Activated gamma-delta T cell treated with anti-CD3 and anti-CD28 coated beads, Interleukin-2, amount 50 U/mL, for 16 hours (primary cell): ENCODE measurements at regions not wholly inside any gene's neighbourhood (a gene's known extent, or its start where the extent isn't known, plus 50 kb on each side); places are given as distances from the start of the nearest gene placed in this dataset.
"Not testable (repeated sequence)": the region's sequence is repeated elsewhere in the genome, so short reads cannot be mapped to it uniquely, and the experiment has no call there.

ENCODE experiments used
- DNase-seq: peaks from one replicate; pipeline ENCODE4 v3.0.0-alpha.2; 2020; ENCODE audit warnings: low read depth

DNA sequence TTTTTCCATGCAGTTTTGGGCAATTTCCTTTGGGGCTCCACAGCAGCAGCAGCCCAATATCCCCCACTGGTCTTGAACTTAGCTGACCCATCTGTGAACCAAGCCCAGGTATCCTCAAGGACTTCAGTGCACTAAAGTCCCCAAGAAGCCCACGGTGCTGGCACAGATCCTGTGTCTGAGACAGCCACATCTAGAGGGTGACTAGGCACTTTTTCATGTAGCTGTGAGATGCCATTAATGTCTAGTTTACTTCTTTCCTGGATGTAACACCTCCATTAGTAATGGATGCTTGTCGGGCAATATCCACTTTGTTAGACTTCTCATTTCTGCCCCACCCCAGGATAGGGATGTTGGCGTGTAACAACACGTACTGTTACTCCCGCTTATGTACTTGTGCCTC lies 117.9 kb downstream of the GPCPD1 start:
- DNase-seq = no peak

GRCh38 chr20:5491455-5491854 lies 119.4 kb downstream of the GPCPD1 start:
- DNase-seq = no peak

DNA sequence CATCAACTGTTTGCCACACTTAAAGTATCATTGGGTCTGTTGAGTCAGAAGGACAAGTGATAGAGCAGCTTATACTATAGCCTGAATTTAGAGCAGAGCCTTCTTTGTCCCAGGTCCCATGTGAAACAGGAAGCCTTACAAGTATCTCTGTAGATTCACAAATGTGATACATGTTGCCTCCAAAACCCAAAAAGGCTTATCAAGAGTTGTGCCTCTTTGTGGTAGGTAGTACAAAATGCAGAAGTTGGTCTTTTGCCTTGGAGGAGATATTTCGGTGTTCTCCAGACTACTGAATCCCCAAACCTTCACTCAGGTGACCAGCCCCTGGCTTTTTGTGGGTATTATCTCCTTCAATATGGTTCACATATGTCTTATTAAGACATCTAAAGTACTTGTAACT lies 121.2 kb downstream of the GPCPD1 start:
- DNase-seq = no peak

DNA sequence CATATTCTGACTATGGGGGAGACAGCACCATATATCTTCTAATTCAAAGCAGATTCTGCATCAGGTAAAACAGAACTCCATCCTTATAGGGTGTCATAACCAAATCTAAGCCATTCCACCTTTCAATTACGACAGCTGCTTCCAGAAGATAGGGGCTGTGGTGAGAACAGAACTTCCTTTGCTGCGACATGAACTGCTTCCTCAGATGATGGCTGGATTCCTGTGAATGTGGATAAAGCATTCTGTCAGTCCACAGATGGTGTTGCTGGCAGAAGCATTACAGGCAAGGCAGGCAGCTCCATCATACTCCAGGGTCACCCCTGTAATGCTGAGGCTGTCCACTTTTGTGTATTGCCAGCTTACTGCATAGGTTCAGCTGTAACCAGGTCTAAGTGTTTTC lies 122.0 kb downstream of the GPCPD1 start:
- DNase-seq = no peak

GRCh38 chr20:5486377-5487054 lies 124.3 kb downstream of the GPCPD1 start:
- DNase-seq = no peak

DNA sequence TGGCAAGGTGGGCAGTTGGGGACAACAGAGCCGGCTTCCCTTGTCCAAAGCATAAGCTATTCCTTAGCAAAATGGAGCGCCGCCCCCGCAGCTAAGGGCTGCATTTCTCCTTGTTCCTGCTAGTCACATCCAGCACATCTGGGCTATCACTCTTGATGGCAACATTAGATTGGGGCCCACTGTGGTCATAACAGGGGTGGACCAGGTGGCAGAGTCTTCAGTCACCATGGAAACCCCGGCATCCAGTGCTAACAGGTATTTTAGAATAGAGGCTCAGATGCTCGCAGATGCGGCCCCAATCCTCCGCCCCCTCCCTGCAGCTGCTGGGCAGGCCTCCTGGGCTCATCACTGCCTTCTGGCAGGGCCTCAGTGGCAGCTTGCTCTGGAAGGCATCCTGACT lies 125.9 kb downstream of the GPCPD1 start:
- no peak for DNase-seq

DNA sequence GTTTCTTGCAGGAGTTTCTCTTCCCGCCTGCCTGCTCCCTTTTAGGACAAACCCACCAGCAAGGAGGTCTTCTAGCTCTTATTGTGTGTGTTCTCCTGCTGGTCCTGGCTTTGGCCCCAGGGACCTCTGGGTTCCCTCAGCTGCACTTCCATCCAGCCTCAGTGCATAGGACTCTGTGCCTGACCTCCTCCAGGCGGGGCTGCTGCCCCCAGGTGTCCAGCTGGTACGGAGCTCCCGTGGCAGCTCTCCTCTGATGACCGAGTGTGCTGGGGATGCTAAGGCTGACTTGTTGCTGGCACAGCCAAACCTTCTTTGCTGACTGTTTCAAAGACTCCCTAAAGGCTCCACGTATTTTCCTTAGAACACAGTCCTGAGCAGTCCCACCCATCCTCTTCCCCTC lies 126.5 kb downstream of the GPCPD1 start:
- no peak for DNase-seq

GRCh38 chr20:5482791-5483190 lies 128.0 kb downstream of the GPCPD1 start:
- no peak for DNase-seq

GRCh38 chr20:5481872-5482271 lies 128.9 kb downstream of the GPCPD1 start:
- DNase-seq = no peak

DNA sequence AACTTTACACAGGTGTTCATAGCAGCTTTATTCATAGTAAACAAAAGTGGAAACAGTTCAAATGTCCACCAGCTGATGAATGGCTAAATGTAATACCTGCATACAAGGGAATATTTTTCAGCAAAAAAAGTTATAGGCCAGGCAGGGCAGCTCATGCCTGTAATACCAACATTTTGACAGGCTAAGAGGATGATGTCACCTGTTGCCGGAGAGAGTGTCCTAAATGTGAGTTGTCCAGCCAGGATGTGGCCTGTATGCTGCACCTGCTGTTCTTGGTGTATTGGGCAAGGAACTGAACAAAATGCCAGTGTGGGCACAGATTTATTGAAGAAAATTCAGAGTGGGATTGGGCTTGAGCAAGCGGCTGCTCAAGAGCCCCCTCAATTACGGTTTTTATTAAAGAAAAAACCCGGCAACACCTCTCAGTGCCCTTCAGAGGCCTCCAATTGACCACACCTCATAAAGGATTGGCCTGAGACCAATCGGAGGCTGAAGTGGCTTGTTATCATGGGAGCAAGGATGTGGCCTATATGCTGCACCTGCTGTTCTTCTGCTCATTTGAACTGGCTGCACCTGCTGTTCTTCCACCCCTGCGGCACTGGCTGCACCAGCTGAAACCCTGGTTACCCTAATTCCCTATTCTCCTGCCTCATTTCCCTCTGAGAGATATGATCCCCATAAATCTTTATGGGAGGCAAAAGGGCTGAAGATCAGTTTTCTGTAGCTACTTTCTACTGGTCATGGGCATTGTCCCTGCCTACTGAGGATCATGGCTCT lies 129.8 kb downstream of the GPCPD1 start:
- DNase-seq = no peak

DNA sequence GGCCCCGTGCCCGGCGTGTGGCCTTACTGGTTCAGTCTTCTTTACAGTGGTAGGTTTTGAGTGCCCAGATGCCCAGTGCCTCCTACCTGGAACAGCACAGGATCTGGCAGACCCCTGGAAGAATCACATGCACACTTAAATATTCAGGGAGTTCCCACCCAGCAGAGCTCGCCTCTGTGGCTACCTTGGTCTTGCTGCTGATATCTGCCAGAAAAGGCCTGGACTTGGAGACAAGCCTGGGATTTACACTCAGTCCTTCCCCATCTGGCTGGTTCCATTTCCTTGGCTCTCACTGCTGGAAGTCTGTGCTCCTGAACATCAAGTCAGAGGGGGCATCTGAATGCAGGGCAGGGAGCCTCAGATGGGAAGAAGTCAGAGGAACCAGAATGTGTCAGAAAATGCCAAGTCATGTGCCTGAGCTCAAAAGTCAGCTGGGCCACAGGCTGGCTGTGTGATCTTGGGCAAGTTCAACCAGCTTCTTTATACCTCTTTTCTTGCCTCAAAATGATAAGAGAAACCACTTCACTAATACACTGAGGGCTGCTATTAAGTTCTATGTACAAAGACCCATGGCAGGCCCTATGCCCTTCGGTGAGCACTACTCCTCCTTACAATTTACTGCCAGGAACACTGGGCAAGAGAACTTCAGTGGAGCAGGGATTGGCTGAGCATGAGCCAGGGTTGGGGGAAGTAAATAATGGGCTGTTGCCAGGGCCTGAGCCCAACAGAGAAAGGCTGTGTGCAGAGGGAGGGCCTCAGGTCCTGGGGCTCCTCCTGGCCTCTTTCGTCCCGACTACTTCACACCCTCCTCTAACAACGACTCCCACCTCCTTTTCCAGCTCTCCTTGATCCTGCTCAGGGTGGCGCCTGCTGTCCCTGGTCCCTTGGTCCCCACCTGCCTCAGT lies 135.9 kb downstream of the GPCPD1 start:
- no peak for DNase-seq

GRCh38 chr20:5471866-5472265 lies 138.9 kb downstream of the GPCPD1 start:
- not testable (repeated sequence) for DNase-seq

- no peak for DNase-seq
Measured at GRCh38 chr20:5471368-5471767, 139.4 kb downstream of the GPCPD1 start.

DNA sequence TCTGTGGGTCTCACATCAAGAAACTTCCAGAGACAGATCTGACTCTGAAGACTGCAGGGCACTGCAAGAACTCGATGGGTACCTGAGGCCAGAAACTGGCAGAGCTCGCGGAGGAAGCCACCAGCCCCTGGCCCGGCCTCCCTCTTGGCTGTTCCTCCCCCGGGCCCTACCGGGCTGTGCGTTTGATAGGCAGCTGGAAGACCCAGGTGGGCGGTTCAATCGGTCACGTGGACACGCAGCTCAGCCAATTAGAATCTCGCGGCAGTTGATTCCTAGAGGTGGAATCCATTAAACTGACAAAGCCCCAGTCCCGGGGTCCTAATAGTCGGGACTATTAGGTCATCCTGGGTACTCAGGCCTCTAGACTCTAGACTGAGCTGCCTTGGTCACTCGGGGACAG lies 139.9 kb downstream of the GPCPD1 start:
- no peak for DNase-seq

DNA sequence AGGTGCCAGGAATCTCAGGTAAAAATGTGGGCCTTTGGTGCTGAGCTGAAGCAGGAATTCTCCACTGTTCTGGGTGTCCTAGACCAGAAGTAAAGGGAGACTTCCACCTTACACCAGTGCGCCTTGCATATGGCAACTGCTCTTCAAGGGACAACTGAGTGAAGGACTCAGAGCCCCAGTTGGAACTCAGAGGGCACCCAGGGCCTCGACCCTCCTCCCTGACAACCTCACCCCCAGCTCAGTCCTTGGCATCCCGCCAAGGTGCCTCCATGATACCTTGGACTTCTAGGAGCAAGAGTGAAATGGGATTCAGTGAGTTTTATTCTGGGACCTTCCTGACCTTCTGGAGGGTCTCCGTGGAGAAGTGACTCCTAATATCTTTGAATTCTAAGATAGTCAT lies 140.3 kb downstream of the GPCPD1 start:
- no peak for DNase-seq

GRCh38 chr20:5469111-5469510 lies 141.7 kb downstream of the GPCPD1 start:
- no peak for DNase-seq

DNA sequence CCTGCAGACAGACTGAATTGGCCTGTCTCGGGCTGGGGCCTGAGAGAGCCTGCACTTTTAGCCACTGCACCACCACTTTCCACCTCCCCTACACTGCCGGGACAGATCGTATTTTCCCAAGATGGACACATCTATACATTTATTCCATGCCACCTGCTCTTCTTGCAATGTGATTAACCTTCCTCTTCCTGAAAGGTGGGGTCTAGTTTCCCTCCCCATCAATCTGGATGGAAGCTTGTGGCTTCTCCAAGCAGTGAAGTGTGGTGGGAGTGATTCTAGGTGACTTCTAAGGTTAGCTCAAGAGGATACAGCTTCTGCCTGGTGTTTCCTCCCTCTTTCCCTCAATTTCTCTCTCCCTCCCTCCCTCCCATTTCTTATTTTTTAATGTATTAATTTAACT lies 143.7 kb downstream of the GPCPD1 start:
- no peak for DNase-seq

- DNase-seq = no peak
Measured at GRCh38 chr20:5465604-5465927, 145.2 kb downstream of the GPCPD1 start.

GRCh38 chr20:5464901-5465603 lies 145.8 kb downstream of the GPCPD1 start:
- DNase-seq = no peak

DNA sequence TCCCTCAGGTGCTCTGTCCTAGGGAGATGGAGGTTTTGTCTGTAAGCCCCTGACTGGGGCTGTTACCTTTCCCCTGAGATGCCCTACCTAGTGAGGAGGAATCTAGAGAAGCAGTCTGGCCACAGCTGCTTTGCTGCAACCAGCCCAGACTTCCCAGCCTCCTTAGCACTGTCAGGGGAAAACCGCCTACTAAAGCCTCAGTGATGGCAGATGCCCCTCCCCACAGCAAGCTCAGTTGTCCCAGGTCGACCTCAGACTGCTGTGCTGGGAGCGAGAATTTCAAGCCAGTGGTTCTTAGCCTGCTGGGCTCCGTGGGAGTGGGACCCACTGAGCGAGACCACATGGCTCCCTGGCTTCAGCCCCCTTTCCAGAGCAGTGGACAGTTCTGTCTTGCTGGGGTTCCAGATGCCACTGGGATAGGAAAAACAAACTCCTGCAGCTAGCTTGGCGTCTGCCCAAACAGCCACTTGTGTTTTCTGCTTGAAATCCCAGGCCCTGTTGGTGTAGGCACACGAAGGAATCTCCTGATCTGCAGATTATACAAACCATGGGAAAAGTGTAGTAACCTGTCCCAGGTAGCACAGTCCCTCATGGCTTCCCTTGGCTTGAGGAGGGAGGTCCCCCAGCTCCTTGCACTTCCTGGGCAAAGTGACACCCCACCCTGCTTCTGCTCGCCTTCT lies 146.4 kb upstream of the PROKR2 start:
- no peak for DNase-seq

- DNase-seq = not testable (repeated sequence)
Measured at GRCh38 chr20:5453745-5454144, 137.0 kb upstream of the PROKR2 start.

- not testable (repeated sequence) for DNase-seq
Measured at GRCh38 chr20:5453316-5453715, 136.6 kb upstream of the PROKR2 start.
